PC-9 (cell line): ENCODE measurements at regions not wholly inside any gene's neighbourhood (a gene's known extent, or its start where the extent isn't known, plus 50 kb on each side); places are given as distances from the start of the nearest gene placed in this dataset.

Experiments used
- BruUV-seq: library from RNA; stranded (reverse); fragments of 400-500 nt; replicated peaks from 2 replicates; lab custom pipeline; 2021; lab: Mats Ljungman, UMichigan
- CTCF ChIA-PET: fragments of 300-600 bp; sonication (Branson Sonifier 250); formaldehyde crosslinking; loops from one replicate; lab custom pipeline; 2022; ENCODE audit warnings: antibody characterized with exemption; lab: Charles Lee
- POLR2A ChIA-PET: fragments of 300-600 bp; sonication (Branson Sonifier 250); formaldehyde crosslinking; loops from one replicate; lab custom pipeline; 2022; ENCODE audit warnings: antibody characterized with exemption; ENCODE audit not compliant: unreplicated experiment; lab: Charles Lee
- DNase-seq, 2 experiments: peaks; one replicate each; pipeline versions ENCODE4 v3.0.0 to v3.0.0-alpha.2; 2015 to 2022; ENCODE audit warnings: mixed read lengths in 1 of 2
- H2AFZ ChIP-seq: fragments of 200-600 bp; sonication (generic); 2 replicates; pipeline ENCODE4 v1.8.1; 2017; ENCODE audit warnings: antibody characterized with exemption
- H3F3A ChIP-seq: fragments of 200-600 bp; sonication (generic); 2 replicates; pipeline ENCODE4 v1.8.1; 2017; ENCODE audit warnings: antibody characterized with exemption, mild to moderate bottlenecking, low read depth; ENCODE audit not compliant: insufficient read depth
- H3K27ac ChIP-seq: fragments of 200-600 bp; sonication (generic); 2 replicates; pipeline ENCODE4 v1.6.1; 2016; ENCODE audit warnings: mixed run types
- H3K27me3 ChIP-seq: fragments of 200-600 bp; sonication (generic); 2 replicates; pipeline ENCODE4 v1.6.1; 2016; ENCODE audit warnings: low read depth, mixed run types; ENCODE audit not compliant: insufficient read depth
- H3K36me3 ChIP-seq: fragments of 200-600 bp; sonication (generic); 2 replicates; pipeline ENCODE4 v1.6.1; 2016; ENCODE audit warnings: low read depth, mixed run types
- H3K4me1 ChIP-seq: fragments of 200-600 bp; sonication (generic); replicated peaks from 2 replicates; pipeline ENCODE4 v1.6.1; 2016; ENCODE audit warnings: mixed run types; ENCODE audit not compliant: insufficient read depth
- H3K4me2 ChIP-seq: fragments of 200-600 bp; sonication (generic); 2 replicates; pipeline ENCODE4 v1.6.1; 2017; ENCODE audit warnings: mixed run types
- H3K4me3 ChIP-seq: fragments of 200-600 bp; sonication (generic); 2 replicates; pipeline ENCODE4 v1.6.1; 2016; ENCODE audit warnings: mixed run types
- H3K79me2 ChIP-seq: fragments of 200-600 bp; sonication (generic); 2 replicates; pipeline ENCODE4 v1.6.1; 2017; ENCODE audit warnings: low read depth, mixed run types
- H3K9me2 ChIP-seq: fragments of 200-600 bp; sonication (generic); 2 replicates; pipeline ENCODE4 v1.8.1; 2017; ENCODE audit warnings: mild to moderate bottlenecking; ENCODE audit not compliant: insufficient read depth
- H3K9me3 ChIP-seq: fragments of 200-600 bp; sonication (generic); 2 replicates; pipeline ENCODE4 v1.8.1; 2016; ENCODE audit warnings: low read depth; ENCODE audit not compliant: insufficient read depth
- H4K20me1 ChIP-seq: fragments of 200-600 bp; sonication (generic); 2 replicates; pipeline ENCODE4 v1.8.1; 2017; ENCODE audit not compliant: insufficient read depth
- EZH2 ChIP-seq: fragments of 200-600 bp; sonication (generic); IDR thresholded peaks from 2 replicates; pipeline ENCODE4 v1.8.0; 2017; ENCODE audit warnings: antibody characterized with exemption, low read depth
- intact Hi-C: fragments of 100-400 bp; cut with micrococcal nuclease; formaldehyde crosslinking; loops from one replicate; pipeline ENCODE4 v1.10.0; 2022; ENCODE audit not compliant: unreplicated experiment
- TF ChIP-seq, protein P1 (sequence below): fragments of 200-600 bp; sonication (generic); conservative IDR thresholded peaks from 2 replicates; pipeline ENCODE4 v1.6.1; 2017; ENCODE audit warnings: mixed run types, antibody characterized with exemption, mild to moderate bottlenecking, moderate library complexity

DNA sequence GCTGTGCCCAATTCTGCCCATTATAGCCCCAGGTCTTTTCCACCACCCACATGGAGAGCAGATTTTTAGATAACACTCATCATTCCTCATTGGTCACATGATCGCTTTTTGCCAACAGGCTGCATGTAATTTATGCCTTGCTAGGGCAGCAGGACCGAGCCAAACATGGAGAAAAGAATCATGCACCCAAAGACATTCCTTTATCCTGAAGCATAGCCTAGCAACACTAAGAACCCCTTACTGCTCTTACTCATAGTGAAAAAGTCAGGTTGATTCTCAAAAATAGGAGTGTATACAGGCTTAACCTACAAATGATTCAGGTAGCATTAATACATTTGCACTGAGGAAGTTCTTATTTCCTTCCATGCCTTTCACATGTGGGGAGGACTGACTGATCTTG lies 765.5 kb downstream of the NLGN4Y start:
- no peaks in the 10 kb centered on the region for H3K79me2 ChIP-seq
- no peaks in the 10 kb centered on the region for H3K4me1 ChIP-seq
- TF ChIP-seq, protein P1, sequence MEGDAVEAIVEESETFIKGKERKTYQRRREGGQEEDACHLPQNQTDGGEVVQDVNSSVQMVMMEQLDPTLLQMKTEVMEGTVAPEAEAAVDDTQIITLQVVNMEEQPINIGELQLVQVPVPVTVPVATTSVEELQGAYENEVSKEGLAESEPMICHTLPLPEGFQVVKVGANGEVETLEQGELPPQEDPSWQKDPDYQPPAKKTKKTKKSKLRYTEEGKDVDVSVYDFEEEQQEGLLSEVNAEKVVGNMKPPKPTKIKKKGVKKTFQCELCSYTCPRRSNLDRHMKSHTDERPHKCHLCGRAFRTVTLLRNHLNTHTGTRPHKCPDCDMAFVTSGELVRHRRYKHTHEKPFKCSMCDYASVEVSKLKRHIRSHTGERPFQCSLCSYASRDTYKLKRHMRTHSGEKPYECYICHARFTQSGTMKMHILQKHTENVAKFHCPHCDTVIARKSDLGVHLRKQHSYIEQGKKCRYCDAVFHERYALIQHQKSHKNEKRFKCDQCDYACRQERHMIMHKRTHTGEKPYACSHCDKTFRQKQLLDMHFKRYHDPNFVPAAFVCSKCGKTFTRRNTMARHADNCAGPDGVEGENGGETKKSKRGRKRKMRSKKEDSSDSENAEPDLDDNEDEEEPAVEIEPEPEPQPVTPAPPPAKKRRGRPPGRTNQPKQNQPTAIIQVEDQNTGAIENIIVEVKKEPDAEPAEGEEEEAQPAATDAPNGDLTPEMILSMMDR = no peak
- no peak for TF ChIP-seq EZH2
- H3F3A ChIP-seq = no peaks in the 10 kb centered on the region
- H4K20me1 ChIP-seq = no peaks in the 10 kb centered on the region
- POLR2A ChIA-PET = no interaction called here
- no TSS peak for BruUV-seq
- no peak overlapping the region for H2AFZ ChIP-seq
- no peaks in the 10 kb centered on the region for H3K9me3 ChIP-seq
- no peak overlapping the region for H3K4me3 ChIP-seq
- H3K4me2 ChIP-seq = no peak overlapping the region
- H3K27ac ChIP-seq = no peak overlapping the region
- no peaks in the 10 kb centered on the region for H3K36me3 ChIP-seq
- intact Hi-C loops = no loop called here
- CTCF ChIA-PET = no interaction called here
- no peaks in the 10 kb centered on the region for H3K9me2 ChIP-seq
- no peaks in the 10 kb centered on the region for H3K27me3 ChIP-seq
- DNase-seq = no peak

DNA sequence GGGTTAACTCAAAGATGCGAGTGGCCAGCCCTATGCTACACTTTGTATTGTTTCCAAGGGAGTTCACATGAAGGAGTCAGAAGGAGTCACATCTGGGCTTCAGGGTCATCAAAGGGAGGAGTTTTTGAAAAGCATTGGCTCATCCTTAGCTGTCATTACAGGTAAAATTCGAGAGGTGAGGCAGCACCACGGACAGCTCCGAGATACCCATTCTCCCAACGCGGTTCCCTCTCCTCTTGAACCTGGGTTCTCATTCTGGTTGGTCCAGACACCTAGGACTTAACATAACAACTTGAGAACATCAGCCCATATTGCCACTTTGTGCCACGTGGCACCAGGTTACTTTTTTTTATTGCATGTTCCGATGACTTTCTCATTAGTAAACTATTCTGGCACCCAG lies 768.6 kb downstream of the NLGN4Y start:
- BruUV-seq = no TSS peak
- Histone ChIP-seq H4K20me1 (no peaks in the 10 kb centered on the region), H3K4me1 (no peaks in the 10 kb centered on the region), H3K4me2 (no peak overlapping the region), H3K9me3 (no peaks in the 10 kb centered on the region), H3K27ac (no peak overlapping the region), H3K27me3 (no peaks in the 10 kb centered on the region), H2AFZ (no peak overlapping the region), H3K4me3 (no peak overlapping the region), H3F3A (no peaks in the 10 kb centered on the region), H3K9me2 (no peaks in the 10 kb centered on the region), H3K36me3 (no peaks in the 10 kb centered on the region), H3K79me2 (no peaks in the 10 kb centered on the region)
- DNase-seq = no peak
- CTCF ChIA-PET = no interaction called here
- intact Hi-C loops = no loop called here
- POLR2A ChIA-PET = no interaction called here
- TF ChIP-seq, protein P1 = no peak
- no peak for TF ChIP-seq EZH2

DNA sequence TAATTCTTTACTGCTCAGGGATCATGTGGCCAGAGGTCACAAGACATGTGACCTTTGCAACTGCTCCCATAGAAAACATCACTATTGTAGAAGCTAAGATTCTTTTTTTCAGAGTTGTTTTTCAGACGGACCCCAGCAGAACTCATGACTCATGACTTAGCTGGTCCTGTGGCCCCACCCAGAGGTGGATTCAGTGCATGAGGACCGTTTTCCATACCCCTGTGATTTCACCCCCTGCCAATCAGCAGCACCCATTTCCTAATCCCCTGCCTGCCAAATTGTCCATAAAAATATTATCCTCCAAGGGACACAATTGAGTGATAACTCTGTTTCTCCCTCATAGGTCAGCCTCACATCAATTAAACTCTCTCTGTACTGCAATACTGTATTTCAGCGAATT lies 777.5 kb downstream of the NLGN4Y start:
- no peaks in the 10 kb centered on the region for H4K20me1 ChIP-seq
- H3K79me2 ChIP-seq = no peaks in the 10 kb centered on the region
- ChIA-PET CTCF (no interaction called here), POLR2A (no interaction called here)
- TF ChIP-seq, protein P1 = no peak
- no peak for TF ChIP-seq EZH2
- no peaks in the 10 kb centered on the region for H3K4me1 ChIP-seq
- H3K9me2 ChIP-seq = no peaks in the 10 kb centered on the region
- no peak overlapping the region for H2AFZ ChIP-seq
- H3K4me3 ChIP-seq = no peak overlapping the region
- intact Hi-C loops = no loop called here
- no peaks in the 10 kb centered on the region for H3K36me3 ChIP-seq
- no peaks in the 10 kb centered on the region for H3K27me3 ChIP-seq
- no peaks in the 10 kb centered on the region for H3K9me3 ChIP-seq
- BruUV-seq = no TSS peak
- H3K4me2 ChIP-seq = no peak overlapping the region
- no peaks in the 10 kb centered on the region for H3F3A ChIP-seq
- no peak for DNase-seq
- H3K27ac ChIP-seq = no peak overlapping the region
